Adipocyte (in vitro differentiated cells): ENCODE measurements at regions not wholly inside any gene's neighbourhood (a gene's known extent, or its start where the extent isn't known, plus 50 kb on each side); places are given as distances from the start of the nearest gene placed in this dataset.
A peak's percentile ranks its signal among the peaks of the same experiment; 100 is the strongest.

Experiments
- DNase-seq: peaks from one replicate; pipeline ENCODE4 v3.0.0-alpha.2; 2015; ENCODE audit warnings: low read depth
- H3K27me3 ChIP-seq: replicated peaks from 2 replicates; pipeline ENCODE4 v1.7.0; 2013; ENCODE audit warnings: mild to moderate bottlenecking, low read length, moderate library complexity; ENCODE audit not compliant: control insufficient read depth, insufficient read depth
- H3K36me3 ChIP-seq: 2 replicates; pipeline ENCODE4 v1.7.0; 2013; ENCODE audit warnings: low read length, mild to moderate bottlenecking, moderate library complexity; ENCODE audit not compliant: control insufficient read depth, insufficient read depth, severe bottlenecking
- H3K4me1 ChIP-seq: 2 replicates; pipeline ENCODE4 v1.7.0; 2013; ENCODE audit warnings: mild to moderate bottlenecking, low read length, moderate library complexity; ENCODE audit not compliant: control insufficient read depth, insufficient read depth
- H3K4me3 ChIP-seq: 2 replicates; pipeline ENCODE4 v1.7.0; 2013; ENCODE audit warnings: mild to moderate bottlenecking, low read length, moderate library complexity
- H3K9ac ChIP-seq: 2 replicates; pipeline ENCODE4 v1.7.0; 2013; ENCODE audit warnings: mild to moderate bottlenecking, low read length, moderate library complexity
- H3K9me3 ChIP-seq: 2 replicates; pipeline ENCODE4 v1.7.0; 2013; ENCODE audit warnings: mild to moderate bottlenecking, low read length, moderate library complexity; ENCODE audit not compliant: control insufficient read depth

- Histone ChIP-seq H3K9me3 (no peaks in the 10 kb centered on the region), H3K4me1 (no peaks in the 10 kb centered on the region), H3K27me3 (no peaks in the 10 kb centered on the region), H3K36me3 (no peaks in the 10 kb centered on the region), H3K4me3 (no peak overlapping the region), H3K9ac (no peak overlapping the region)
- peak; percentile 79 for DNase-seq
Measured at GRCh38 chr12:127728285-127728684, 538.7 kb upstream of the TMEM132C start.

GRCh38 chr12:127728729-127729128 lies 538.2 kb upstream of the TMEM132C start:
- H3K9me3 ChIP-seq, result peaks cover 4% of the 10 kb centered on the region
- DNase-seq, result no peak
- no peak overlapping the region for H3K9ac ChIP-seq
- H3K27me3 ChIP-seq, result no peaks in the 10 kb centered on the region
- H3K4me1 ChIP-seq, result no peaks in the 10 kb centered on the region
- H3K4me3 ChIP-seq, result no peak overlapping the region
- H3K36me3 ChIP-seq, result no peaks in the 10 kb centered on the region

GRCh38 chr12:127729381-127729780 lies 537.6 kb upstream of the TMEM132C start:
- Histone ChIP-seq H3K9me3 (peaks cover 4% of the 10 kb centered on the region), H3K9ac (no peak overlapping the region), H3K4me3 (no peak overlapping the region), H3K4me1 (no peaks in the 10 kb centered on the region), H3K36me3 (no peaks in the 10 kb centered on the region), H3K27me3 (no peaks in the 10 kb centered on the region)
- DNase-seq, result no peak

GRCh38 chr12:127731657-127732056 lies 535.3 kb upstream of the TMEM132C start:
- Histone ChIP-seq H3K36me3 (no peaks in the 10 kb centered on the region), H3K9ac (no peak overlapping the region), H3K4me1 (no peaks in the 10 kb centered on the region), H3K27me3 (no peaks in the 10 kb centered on the region), H3K9me3 (peaks cover 4% of the 10 kb centered on the region), H3K4me3 (no peak overlapping the region)
- DNase-seq, result no peak

- Histone ChIP-seq H3K9me3 (no peaks in the 10 kb centered on the region), H3K4me1 (no peaks in the 10 kb centered on the region), H3K27me3 (peaks cover 5% of the 10 kb centered on the region), H3K9ac (no peak overlapping the region), H3K36me3 (no peaks in the 10 kb centered on the region), H3K4me3 (no peak overlapping the region)
- no peak for DNase-seq
Measured at GRCh38 chr12:127742231-127742630, 524.7 kb upstream of the TMEM132C start.

GRCh38 chr12:127745469-127746212 lies 521.3 kb upstream of the TMEM132C start:
- Histone ChIP-seq H3K4me3 (no peak overlapping the region), H3K9me3 (no peaks in the 10 kb centered on the region), H3K4me1 (no peaks in the 10 kb centered on the region), H3K9ac (no peak overlapping the region), H3K36me3 (no peaks in the 10 kb centered on the region), H3K27me3 (peaks cover 17% of the 10 kb centered on the region)
- DNase-seq, result no peak

GRCh38 chr12:127749416-127749815 lies 517.6 kb upstream of the TMEM132C start:
- no peaks in the 10 kb centered on the region for H3K4me1 ChIP-seq
- DNase-seq, result no peak
- H3K27me3 ChIP-seq, result peaks cover 23% of the 10 kb centered on the region
- no peak overlapping the region for H3K4me3 ChIP-seq
- no peak overlapping the region for H3K9ac ChIP-seq
- no peaks in the 10 kb centered on the region for H3K9me3 ChIP-seq
- H3K36me3 ChIP-seq, result no peaks in the 10 kb centered on the region

GRCh38 chr12:127750076-127750840 lies 516.7 kb upstream of the TMEM132C start:
- peak; percentile 59 for DNase-seq
- Histone ChIP-seq H3K9ac (no peak overlapping the region), H3K4me3 (no peak overlapping the region), H3K36me3 (no peaks in the 10 kb centered on the region), H3K4me1 (no peaks in the 10 kb centered on the region), H3K27me3 (peaks cover 23% of the 10 kb centered on the region), H3K9me3 (no peaks in the 10 kb centered on the region)

GRCh38 chr12:127752802-127753201 lies 514.2 kb upstream of the TMEM132C start:
- Histone ChIP-seq H3K4me3 (no peak overlapping the region), H3K9me3 (no peaks in the 10 kb centered on the region), H3K36me3 (no peaks in the 10 kb centered on the region), H3K27me3 (peaks cover 16% of the 10 kb centered on the region), H3K9ac (no peak overlapping the region), H3K4me1 (no peaks in the 10 kb centered on the region)
- no peak for DNase-seq

- H3K9me3 ChIP-seq, result peaks cover 7% of the 10 kb centered on the region
- H3K4me1 ChIP-seq, result no peaks in the 10 kb centered on the region
- H3K9ac ChIP-seq, result no peak overlapping the region
- no peaks in the 10 kb centered on the region for H3K36me3 ChIP-seq
- DNase-seq, result no peak
- H3K4me3 ChIP-seq, result no peak overlapping the region
- no peaks in the 10 kb centered on the region for H3K27me3 ChIP-seq
Measured at GRCh38 chr12:127760357-127760756, 506.6 kb upstream of the TMEM132C start.

- Histone ChIP-seq H3K36me3 (no peaks in the 10 kb centered on the region), H3K9me3 (peaks cover 7% of the 10 kb centered on the region), H3K27me3 (no peaks in the 10 kb centered on the region), H3K4me3 (no peak overlapping the region), H3K4me1 (no peaks in the 10 kb centered on the region), H3K9ac (no peak overlapping the region)
- DNase-seq, result no peak
Measured at GRCh38 chr12:127760996-127761395, 506.0 kb upstream of the TMEM132C start.
